ENCODE measurements at regions not wholly inside any gene's neighbourhood (a gene's known extent, or its start where the extent isn't known, plus 50 kb on each side); places are given as distances from the start of the nearest gene placed in this dataset.
"Not testable (repeated sequence)": the region's sequence is repeated elsewhere in the genome, so short reads cannot be mapped to it uniquely, and the experiment has no call there.

DNA sequence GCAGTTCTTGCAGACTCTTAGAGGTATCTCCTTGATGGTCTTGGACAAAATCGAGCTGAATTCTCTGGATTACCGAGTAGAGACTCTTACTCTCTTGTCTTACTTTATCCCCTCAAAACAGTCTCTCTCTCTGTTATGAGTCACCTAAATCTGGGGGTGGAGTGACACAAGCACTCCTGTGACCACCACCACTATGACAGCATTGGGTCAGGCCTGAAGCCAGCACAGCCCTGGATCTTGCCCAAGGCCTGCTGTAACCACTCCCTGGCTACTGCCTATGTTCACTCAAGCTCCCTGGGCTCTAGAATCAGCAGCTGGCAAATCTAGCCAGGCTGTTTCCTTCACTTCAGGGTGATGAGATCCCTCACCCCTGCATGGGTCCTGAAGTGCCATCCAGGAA lies 662.5 kb downstream of the LUZP2 start:
- DNase-seq (ENCODE audit: low read depth): no peak

DNA sequence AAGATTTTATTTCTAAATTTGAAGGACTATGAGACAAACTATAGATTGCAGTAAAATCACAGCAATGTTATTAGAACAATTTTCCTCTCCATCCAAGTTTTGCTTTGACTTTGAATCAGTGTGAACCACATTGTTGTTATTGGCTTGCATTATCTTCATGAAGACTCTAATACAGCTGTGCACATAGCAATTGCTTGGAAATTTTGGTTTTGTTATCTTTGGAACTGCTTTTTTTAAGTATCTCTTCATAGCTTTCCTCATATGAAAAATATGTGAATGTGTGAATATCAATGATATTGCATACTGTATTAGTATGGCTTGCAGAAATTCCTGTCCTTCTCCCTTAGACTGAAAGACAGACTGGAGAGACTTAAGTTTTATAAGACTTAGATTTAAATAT lies 666.6 kb downstream of the LUZP2 start:
- no peak for DNase-seq (ENCODE audit: low read depth)

DNA sequence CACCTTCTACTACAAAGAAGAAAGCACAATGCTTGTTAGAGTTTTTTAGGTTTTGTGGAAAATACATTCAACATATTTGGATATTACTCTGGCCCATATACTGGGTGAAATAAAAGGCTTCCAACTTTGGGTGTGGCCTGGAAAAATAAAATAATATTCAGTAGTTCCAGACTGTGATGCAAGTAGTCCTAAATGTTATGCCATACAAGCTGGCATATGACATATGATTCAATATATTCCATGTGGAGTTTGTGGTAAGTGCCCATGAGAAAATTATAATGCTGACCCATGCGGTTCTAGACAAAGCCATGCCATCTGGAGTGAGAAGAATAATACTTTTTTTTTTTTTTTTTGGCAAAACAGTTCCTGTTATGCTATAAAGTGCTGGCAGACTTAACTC lies 683.3 kb downstream of the LUZP2 start:
- DNase-seq (ENCODE audit: low read depth): no peak

DNA sequence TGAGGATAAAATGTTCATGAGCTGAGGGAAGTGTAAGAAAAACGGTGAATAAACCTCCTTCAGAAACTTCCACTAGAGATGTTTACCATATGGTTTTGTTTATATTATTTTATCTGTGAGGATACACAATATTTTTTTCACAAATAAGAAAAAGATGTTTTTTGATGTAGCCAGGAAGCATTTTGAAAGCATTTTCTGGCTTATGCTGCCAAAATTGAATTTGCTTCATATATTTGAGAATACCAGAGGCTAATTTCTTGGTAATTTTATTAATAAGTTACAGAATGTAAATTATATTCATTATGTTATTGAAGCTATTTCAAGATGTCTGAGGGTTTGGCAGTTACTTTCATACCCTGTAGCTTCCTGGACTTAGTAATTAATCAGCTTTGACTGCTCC lies 686.6 kb downstream of the LUZP2 start:
- no peak for DNase-seq (ENCODE audit: low read depth)

DNA sequence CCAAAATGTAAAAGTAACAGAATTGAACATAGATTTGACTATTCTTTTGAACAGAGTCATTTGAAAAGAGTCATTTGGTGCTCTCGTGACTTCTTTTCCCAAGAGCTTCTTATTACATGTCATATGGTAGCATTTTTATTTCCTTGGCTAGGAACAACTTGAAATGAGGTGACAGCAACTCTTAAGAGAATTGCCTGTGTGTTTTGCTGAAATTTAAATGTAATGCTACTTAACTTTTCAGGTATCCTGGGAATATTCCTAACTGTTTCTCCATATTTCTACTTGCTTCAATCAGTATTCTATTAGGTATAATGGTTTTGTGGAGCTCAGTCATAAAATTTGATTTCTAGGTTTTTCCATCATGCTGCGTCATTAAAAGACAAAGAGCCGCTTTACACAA lies 700.7 kb downstream of the LUZP2 start:
- no peak for DNase-seq (ENCODE audit: low read depth)

DNA sequence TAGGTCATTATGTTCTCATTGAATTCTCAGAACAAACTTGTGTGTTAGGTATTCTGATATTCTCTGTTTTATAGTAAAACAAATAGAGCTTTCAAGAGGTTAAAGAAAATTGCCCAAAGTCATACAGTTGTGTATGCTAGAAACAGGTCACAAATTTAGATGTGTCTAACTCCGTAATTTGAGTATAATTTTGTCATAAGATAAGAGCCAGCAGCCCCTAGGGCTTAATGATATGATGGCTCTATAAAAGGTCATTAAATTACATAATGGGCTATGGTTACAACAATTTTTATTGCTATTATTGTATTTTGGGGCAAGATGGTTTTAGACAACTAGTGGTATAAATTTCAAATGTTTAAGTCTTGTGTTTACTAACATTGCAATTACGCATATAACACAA lies 701.9 kb downstream of the LUZP2 start:
- no peak for DNase-seq (ENCODE audit: low read depth)

DNA sequence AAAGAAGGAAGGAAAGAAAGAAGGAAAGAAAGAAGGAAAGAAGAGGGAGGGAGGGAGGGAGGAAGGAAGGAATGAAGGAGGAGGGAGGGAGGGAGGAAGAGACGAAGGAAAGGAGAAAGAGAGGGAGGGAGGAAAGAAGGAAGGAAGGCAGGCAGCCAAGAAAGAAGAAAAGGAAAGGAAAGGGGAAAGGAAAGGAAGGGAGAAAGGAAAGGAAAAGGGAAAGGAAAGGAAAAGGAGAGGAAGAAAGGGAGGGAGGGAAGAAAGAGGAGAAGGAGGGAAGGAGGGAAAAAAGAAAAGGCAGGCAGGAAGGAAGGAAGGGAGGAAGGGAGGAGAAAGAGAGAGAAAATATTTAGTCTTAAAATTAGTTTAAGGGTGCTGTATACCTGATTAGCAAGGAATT lies 704.1 kb downstream of the LUZP2 start:
- DNase-seq (ENCODE audit: low read depth): no peak

DNA sequence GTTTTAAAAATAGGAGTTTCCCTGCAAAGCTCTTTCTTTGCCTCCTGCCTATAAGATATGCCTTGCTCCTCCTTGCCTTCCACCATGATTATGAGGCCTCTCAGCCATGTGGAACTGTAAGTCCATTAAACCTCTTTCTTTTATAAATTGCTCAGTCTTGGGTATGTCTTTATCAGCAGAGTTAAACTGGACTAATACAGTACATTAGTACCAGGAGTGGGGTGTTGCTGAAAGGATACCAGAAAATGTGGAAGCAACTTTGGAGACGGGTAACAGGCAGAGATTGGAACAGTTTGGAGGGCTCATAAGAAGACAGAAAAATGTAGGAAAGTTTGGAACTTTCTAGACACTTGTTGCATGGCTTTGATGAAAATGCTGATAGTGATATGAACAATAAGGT lies 709.9 kb downstream of the LUZP2 start:
- no peak for DNase-seq (ENCODE audit: low read depth)

DNA sequence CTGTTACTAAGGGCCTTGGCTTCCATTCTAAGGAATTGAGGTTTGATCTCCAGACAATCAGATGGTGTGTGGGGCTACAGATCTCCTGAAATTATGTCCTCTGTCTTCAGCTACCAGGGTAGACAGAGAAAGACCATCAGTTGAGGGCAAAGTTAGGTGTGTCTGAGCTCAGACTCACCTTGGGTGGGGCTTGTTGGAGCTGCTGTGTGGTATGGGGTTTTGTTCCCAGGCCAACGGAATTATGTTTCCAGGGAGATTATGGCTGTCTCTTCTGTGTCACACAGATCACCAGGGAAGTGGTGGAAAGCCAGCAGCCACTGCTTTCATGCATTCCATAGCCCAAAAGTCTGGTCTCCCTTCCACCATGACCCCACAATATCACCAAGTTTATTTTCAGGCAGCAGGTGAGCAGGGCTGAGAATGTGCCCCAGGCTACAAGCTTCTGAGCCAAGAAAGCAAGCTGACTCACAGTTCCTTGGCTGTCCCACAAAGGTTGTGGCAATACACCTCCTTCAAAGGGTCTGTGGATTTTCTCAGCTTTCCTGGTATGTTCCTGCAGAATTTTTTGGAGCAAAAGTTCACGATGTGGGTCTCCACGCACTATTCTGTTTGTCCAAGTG lies 714.9 kb downstream of the LUZP2 start:
- no peak for DNase-seq (ENCODE audit: low read depth)

DNA sequence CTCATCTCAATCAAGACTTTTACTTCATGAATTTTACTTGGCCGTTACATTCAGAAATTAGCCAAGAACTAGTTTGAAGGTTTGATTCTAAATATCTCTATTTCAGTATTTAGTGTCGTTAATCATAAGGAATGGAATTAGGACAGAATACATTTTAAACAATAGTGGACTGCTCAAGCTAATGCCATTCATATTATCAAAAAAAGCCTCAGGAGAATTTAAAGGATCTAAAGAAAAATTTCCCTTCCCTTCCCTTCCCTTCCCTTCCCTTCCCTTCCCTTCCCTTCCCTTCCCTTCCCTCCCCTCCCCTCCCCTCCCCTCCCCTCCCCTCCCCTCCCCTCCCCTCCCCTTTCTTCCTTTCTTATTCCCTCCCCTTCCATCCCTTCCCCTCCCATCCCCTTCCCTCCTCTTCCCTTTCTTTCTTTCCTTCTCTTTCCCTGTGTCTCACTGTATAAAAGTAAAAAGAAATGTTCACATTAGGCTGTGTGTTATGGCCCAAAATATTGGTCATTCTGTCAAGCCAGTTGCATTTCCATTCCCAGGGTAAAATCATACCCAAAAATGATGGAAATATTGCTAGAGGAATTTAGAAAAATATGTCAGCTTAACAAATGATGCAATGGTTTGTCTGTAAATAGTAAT lies 717.8 kb downstream of the LUZP2 start:
- no peak for DNase-seq (ENCODE audit: low read depth)

DNA sequence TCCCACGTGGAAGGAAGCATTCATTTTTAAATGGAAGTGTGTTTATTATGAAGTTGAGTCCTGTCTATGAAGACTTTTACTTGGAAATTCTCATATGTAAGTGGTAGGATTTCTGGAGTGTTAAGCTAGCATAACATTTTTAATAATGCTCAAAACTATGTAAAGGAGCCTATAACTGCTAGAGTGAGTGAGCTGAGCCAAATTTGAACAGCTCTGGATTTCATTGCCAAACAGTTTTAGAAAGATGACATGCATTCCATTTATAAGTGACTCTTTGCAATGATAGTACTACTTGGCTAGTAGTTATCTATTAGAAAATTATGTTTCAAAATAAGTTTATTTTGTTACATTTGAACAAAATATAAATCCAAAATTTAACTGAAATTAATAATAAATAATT lies 721.2 kb downstream of the LUZP2 start:
- no peak for DNase-seq (ENCODE audit: low read depth)

DNA sequence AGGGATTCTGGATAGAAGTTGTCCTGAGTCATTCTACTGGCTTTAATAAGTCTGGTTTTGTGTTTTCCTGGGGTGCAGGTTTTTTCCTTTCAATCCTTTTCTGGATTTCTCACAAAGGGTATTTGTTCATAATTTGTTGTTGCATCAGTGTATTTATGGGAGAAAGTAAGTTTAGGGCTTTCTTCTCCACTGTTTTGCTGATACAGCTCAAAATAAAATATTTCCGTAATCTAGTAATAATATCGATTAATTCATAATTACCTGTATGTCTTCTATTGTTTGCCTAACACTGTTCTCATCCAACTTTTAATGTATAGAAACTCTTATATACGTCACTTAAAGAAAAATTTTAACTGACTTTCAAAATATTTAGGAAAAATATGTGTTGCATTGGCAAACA lies 728.2 kb downstream of the LUZP2 start:
- no peak for DNase-seq (ENCODE audit: low read depth)

DNA sequence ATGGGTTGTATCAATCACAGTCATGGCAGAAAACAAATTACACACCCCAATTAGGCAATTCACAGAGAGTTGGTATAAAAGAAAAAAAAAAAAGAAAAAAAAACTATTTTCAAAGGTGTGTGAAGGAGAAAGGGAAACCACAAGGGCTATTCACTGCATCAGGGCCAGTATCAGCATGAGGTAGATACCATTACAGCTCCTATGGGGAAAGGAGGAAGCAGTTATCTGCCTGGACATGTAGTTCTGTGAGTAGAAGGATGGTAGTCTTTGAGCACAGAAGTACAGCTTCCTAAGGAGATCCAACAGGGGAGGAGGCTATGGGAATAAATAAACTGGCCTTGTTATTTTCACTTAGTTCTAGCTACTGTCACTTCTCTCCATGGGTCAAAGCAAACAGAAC lies 746.1 kb downstream of the LUZP2 start:
- DNase-seq (ENCODE audit: low read depth): no peak

DNA sequence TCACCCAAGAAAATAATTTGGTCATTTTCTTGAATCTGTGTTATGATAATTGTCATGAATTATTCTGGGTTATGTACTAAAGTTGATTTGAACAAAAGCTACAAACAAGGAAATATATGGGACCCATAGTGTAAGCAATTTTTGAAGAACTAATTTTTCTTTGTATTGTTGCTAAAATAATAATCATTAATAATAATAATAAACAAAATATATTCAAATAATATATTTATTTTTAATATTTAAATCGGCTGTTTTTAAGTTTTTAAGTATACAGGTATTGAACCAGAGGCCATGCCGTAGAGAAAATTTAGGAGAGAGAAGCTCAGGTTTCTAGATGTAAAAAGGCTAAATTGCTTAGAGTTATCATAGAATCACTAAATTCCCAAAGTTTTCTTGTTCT lies 747.3 kb downstream of the LUZP2 start:
- no peak for DNase-seq (ENCODE audit: low read depth)

DNA sequence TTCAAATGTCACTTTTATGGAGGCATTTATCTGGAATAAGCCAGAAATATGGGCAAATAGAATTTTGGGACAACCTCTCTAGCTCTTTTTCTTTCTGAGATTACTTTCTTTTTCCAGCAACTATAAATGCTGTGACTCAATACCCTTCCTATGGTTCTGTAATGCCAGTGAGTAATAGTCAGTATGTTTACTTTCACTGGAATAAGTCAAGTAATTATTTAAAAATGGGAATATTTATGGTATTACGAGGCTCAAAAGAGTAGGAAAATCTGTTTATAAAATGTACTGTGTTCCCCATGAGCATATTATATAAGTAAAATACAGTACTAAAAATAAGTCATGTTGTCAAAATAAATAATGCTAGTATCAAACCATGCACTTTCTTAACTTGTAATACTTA lies 750.5 kb downstream of the LUZP2 start:
- no peak for DNase-seq (ENCODE audit: low read depth)

DNA sequence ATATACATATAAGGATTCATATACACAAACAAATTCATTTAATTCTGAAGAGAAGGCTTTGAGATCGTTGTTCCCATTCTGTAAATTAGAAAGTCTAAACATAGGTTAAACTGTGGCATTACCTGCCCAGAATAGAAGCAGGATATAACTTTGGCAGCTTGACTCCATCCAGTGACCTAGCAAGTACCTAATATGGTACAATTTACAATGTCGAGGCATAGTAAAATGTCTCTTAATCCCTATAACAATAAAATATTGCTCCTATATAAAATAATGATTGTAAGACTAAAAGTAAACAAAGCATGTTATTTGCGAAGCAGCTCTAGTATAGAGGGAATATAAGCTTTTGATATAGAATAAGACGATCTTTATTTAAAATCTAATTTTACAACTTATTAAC lies 756.0 kb downstream of the LUZP2 start:
- no peak for DNase-seq (ENCODE audit: low read depth)

DNA sequence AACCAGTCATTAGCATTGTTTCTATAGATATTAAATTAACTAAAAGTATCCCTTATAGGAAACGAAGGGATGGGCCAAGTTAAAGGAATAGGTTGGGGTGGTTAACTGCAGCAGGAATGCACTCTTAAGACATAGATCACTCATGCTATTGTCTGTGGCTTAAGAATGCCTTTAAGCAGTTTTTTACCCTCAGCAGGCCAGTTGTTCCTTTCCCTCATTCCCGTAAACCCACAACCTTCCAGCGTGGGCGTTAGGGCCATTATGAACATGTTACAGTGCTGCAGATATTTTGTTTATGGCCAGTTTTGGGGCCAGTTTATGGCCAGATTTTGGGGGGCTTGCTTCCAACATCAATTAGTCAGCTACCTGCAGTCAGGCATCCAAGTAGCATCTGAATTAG lies 767.0 kb downstream of the LUZP2 start:
- DNase-seq (ENCODE audit: low read depth): not testable (repeated sequence)

DNA sequence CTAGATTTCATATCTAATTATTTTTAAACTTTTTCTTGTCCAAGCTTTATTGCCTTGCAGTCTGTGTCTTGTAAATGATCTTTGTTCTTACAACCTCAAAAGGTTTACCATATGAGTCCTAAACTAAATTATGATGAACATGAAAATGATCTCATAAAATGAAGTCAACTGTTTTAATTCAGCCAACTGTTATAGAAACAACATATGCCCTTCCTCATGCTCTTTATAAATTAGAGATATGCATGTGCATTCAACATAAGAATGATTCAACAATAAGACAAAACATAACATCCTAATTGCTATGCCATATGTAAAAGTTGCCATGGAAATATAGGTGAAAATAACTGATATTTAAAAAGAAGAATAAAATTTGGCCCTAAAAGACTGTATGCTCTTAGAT lies 774.4 kb downstream of the LUZP2 start:
- DNase-seq (ENCODE audit: low read depth): no peak

DNA sequence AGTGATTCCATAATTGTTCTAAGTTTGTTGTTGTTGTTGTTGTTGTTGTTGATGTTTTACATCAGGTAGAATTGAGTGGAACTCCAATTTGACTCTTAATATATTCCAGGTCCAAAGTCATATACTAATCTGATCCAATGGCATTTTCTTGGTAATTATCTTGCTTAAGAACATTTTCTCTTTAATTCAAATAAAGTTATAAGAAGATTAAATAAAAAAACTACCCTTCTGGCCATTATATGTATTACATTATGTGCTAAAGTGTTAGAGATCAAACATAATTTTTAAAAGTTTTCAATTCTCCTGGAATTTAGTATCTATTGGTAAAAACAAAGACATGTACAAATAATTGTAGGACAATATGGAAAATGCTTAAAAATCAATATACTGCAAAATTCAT lies 775.4 kb downstream of the LUZP2 start:
- no peak for DNase-seq (ENCODE audit: low read depth)

DNA sequence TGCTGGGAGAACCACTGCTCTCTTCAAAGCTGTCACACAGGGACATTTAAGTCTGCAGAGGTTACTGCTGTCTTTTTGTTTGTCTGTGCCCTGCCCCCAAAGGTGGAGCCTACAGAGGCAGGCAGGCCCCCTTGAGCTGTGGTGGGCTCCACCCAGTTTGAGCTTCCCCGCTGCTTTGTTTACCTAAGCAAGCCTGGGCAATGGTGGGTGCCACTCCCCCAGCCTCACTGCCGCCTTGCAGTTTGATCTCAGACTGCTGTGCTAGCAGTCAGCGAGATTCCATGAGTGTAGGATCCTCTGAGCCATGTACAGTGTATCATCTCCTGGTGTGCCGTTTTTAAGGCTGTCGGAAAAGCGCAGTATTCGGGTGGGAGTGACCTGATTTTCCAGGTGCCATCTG lies 784.0 kb downstream of the LUZP2 start:
- DNase-seq (ENCODE audit: low read depth): not testable (repeated sequence)

DNA sequence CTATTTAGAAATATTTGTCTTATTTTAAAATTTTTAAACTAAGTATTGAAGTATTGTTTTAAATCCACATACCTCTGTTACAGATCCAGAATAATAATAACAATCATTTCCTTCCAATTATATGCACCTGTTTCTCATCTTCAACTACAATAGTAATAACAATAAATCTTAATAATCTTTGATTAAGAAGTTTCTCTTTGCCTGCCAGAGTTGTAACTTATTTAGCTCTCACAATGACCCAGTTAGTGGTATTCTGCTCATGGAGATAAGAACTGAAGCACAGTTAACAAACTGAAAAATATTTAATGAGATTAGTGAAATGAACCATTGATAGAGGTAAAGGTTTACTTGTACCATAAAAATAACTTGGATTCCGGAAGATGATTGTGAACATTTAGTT lies 796.3 kb downstream of the LUZP2 start:
- no peak for DNase-seq (ENCODE audit: low read depth)

DNA sequence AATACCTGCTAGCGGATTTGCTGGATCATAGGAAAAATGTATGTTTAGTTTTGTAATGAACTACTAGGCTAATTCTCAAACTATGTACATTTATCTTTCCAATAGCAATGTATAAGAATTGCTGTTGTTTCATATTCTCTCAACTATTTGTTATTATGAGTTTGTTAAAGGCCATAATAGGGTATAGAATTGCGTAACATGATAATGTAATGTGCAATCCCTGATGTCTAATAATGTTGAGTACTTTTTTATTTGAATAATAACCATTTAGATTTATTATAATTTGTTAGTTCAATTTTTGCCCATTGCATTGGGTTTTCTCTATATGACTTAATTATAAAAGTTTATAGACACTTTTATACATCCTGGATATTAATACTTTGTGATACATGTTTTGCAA lies 801.6 kb downstream of the LUZP2 start:
- DNase-seq (ENCODE audit: low read depth): no peak

DNA sequence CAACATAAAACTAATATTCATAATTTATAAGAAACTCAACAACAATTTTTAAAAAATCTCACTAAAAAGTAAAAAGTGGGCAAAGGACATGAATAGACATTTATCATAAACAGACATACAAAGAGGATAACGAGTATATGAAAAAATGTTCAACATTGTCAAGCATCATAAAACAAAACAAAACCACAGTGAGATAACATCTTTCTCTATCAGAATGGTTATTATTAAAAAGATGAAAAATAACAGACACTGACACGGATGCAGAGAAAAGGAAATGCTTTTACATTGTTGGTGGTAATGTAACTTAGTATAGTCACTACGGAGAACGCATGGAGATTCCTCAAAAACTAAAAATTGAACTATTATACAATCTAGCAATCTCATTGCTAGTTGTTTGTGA lies 813.0 kb downstream of the LUZP2 start:
- no peak for DNase-seq (ENCODE audit: low read depth)

DNA sequence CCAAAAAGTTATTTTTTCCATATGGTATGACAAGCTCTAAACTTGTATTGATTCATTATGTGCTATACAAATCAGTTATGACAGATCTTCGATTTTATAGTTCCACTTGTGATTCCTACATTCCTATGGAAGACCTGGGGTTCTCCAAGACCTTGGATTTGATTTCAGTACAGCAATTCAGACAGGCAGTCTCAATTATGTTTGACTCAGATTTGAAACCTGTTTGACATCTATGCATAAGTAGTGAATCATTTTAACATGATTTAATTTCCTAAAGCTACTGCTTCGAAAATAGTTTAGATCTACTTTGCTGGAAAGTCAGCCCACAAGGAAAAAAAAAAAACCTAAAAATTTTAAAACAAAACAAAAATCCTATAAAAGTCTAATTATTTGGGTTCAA lies 820.4 kb downstream of the LUZP2 start:
- no peak for DNase-seq (ENCODE audit: low read depth)
